Rectal smooth muscle tissue (tissue), 1 donor: ENCODE measurements at regions not wholly inside any gene's neighbourhood (a gene's known extent, or its start where the extent isn't known, plus 50 kb on each side); places are given as distances from the start of the nearest gene placed in this dataset.

Experiments used
- H3K27ac ChIP-seq: one replicate; pipeline ENCODE4 v1.7.0; 2013; ENCODE audit warnings: low read depth, low read length, inconsistent platforms
- H3K27me3 ChIP-seq: one replicate; pipeline ENCODE4 v1.7.0; 2013; ENCODE audit warnings: low read length; ENCODE audit not compliant: control insufficient read depth, insufficient read depth
- H3K36me3 ChIP-seq: one replicate; pipeline ENCODE4 v1.7.0; 2013; ENCODE audit warnings: low read length; ENCODE audit not compliant: control insufficient read depth, insufficient read depth
- H3K4me1 ChIP-seq: one replicate; pipeline ENCODE4 v1.7.0; 2013; ENCODE audit warnings: low read length; ENCODE audit not compliant: control insufficient read depth, insufficient read depth
- H3K4me3 ChIP-seq: one replicate; pipeline ENCODE4 v1.7.0; 2013; ENCODE audit warnings: low read length
- H3K9ac ChIP-seq: one replicate; pipeline ENCODE4 v1.7.0; 2013; ENCODE audit warnings: low read length

- Histone ChIP-seq H3K36me3 (no peaks in the 10 kb centered on the region), H3K4me3 (no peak overlapping the region), H3K4me1 (peaks cover 5% of the 10 kb centered on the region), H3K27me3 (no peaks in the 10 kb centered on the region), H3K9ac (no peak overlapping the region), H3K27ac (no peak overlapping the region)
These were observed 53.0 kb upstream of the DAPP1 start for GRCh38 chr4:99763635-99764101.

GRCh38 chr4:99762728-99763127 is 53.9 kb upstream of the DAPP1 start:
- H3K4me3 ChIP-seq = no peak overlapping the region
- no peak overlapping the region for H3K27ac ChIP-seq
- no peaks in the 10 kb centered on the region for H3K36me3 ChIP-seq
- H3K27me3 ChIP-seq = no peaks in the 10 kb centered on the region
- H3K4me1 ChIP-seq = peaks cover 5% of the 10 kb centered on the region
- no peak overlapping the region for H3K9ac ChIP-seq

GRCh38 chr4:99759988-99760387 is 56.6 kb upstream of the DAPP1 start:
- H3K9ac ChIP-seq = no peak overlapping the region
- H3K36me3 ChIP-seq = no peaks in the 10 kb centered on the region
- no peak overlapping the region for H3K4me3 ChIP-seq
- H3K27ac ChIP-seq = no peak overlapping the region
- H3K4me1 ChIP-seq = peaks cover 5% of the 10 kb centered on the region
- H3K27me3 ChIP-seq = no peaks in the 10 kb centered on the region

- Histone ChIP-seq H3K27me3 (no peaks in the 10 kb centered on the region), H3K4me3 (no peak overlapping the region), H3K27ac (no peak overlapping the region), H3K36me3 (no peaks in the 10 kb centered on the region), H3K9ac (no peak overlapping the region), H3K4me1 (peaks cover 5% of the 10 kb centered on the region)
These were observed 57.2 kb upstream of the DAPP1 start for GRCh38 chr4:99759346-99759984.

- no peak overlapping the region for H3K27ac ChIP-seq
- no peaks in the 10 kb centered on the region for H3K27me3 ChIP-seq
- H3K36me3 ChIP-seq = no peaks in the 10 kb centered on the region
- H3K4me3 ChIP-seq = no peak overlapping the region
- no peak overlapping the region for H3K9ac ChIP-seq
- H3K4me1 ChIP-seq = no peaks in the 10 kb centered on the region
These were observed 61.2 kb upstream of the DAPP1 start for GRCh38 chr4:99755223-99755944.

- Histone ChIP-seq H3K4me1 (no peaks in the 10 kb centered on the region), H3K9ac (no peak overlapping the region), H3K4me3 (no peak overlapping the region), H3K27me3 (no peaks in the 10 kb centered on the region), H3K27ac (no peak overlapping the region), H3K36me3 (no peaks in the 10 kb centered on the region)
These were observed 61.9 kb upstream of the DAPP1 start for GRCh38 chr4:99754756-99755155.

GRCh38 chr4:99753931-99754330 is 62.7 kb upstream of the DAPP1 start:
- no peaks in the 10 kb centered on the region for H3K4me1 ChIP-seq
- H3K27me3 ChIP-seq = no peaks in the 10 kb centered on the region
- no peak overlapping the region for H3K9ac ChIP-seq
- H3K27ac ChIP-seq = no peak overlapping the region
- no peak overlapping the region for H3K4me3 ChIP-seq
- H3K36me3 ChIP-seq = no peaks in the 10 kb centered on the region

- Histone ChIP-seq H3K27ac (no peak overlapping the region), H3K4me1 (no peaks in the 10 kb centered on the region), H3K4me3 (no peak overlapping the region), H3K36me3 (no peaks in the 10 kb centered on the region), H3K27me3 (no peaks in the 10 kb centered on the region), H3K9ac (no peak overlapping the region)
These were observed 66.9 kb upstream of the DAPP1 start for GRCh38 chr4:99749445-99750391.

GRCh38 chr4:99746443-99746842 is 70.2 kb upstream of the DAPP1 start:
- H3K4me3 ChIP-seq = no peak overlapping the region
- H3K36me3 ChIP-seq = no peaks in the 10 kb centered on the region
- H3K9ac ChIP-seq = no peak overlapping the region
- no peaks in the 10 kb centered on the region for H3K4me1 ChIP-seq
- no peaks in the 10 kb centered on the region for H3K27me3 ChIP-seq
- no peak overlapping the region for H3K27ac ChIP-seq

GRCh38 chr4:99736846-99737245 is 79.2 kb upstream of the C4orf54 start:
- Histone ChIP-seq H3K4me1 (no peaks in the 10 kb centered on the region), H3K36me3 (no peaks in the 10 kb centered on the region), H3K9ac (no peak overlapping the region), H3K4me3 (no peak overlapping the region), H3K27me3 (no peaks in the 10 kb centered on the region), H3K27ac (no peak overlapping the region)

- H3K9ac ChIP-seq = no peak overlapping the region
- no peak overlapping the region for H3K27ac ChIP-seq
- no peaks in the 10 kb centered on the region for H3K4me1 ChIP-seq
- H3K36me3 ChIP-seq = no peaks in the 10 kb centered on the region
- no peaks in the 10 kb centered on the region for H3K27me3 ChIP-seq
- H3K4me3 ChIP-seq = no peak overlapping the region
These were observed 78.2 kb upstream of the C4orf54 start for GRCh38 chr4:99735822-99736221.

GRCh38 chr4:99734583-99735322 is 77.1 kb upstream of the C4orf54 start:
- no peaks in the 10 kb centered on the region for H3K4me1 ChIP-seq
- no peak overlapping the region for H3K9ac ChIP-seq
- H3K4me3 ChIP-seq = no peak overlapping the region
- no peaks in the 10 kb centered on the region for H3K27me3 ChIP-seq
- H3K36me3 ChIP-seq = no peaks in the 10 kb centered on the region
- H3K27ac ChIP-seq = no peak overlapping the region
